ENCODE measurements at regions not wholly inside any gene's neighbourhood (a gene's known extent, or its start where the extent isn't known, plus 50 kb on each side); places are given as distances from the start of the nearest gene placed in this dataset.

- no peak for TF ChIP-seq CTCF (IDR thresholded peaks at IDR 0.05; ENCODE audit: poor library complexity, severe bottlenecking)
- no peak for TF ChIP-seq SMC3 (conservative IDR thresholded peaks at IDR 0.05; ENCODE audit: poor library complexity)
- TF ChIP-seq EZH2 (IDR thresholded peaks at IDR 0.05; ENCODE audit: borderline replicate concordance, insufficient read depth, low read length, poor library complexity, severe bottlenecking): no peak
- no peak for TF ChIP-seq TAF1 (IDR thresholded peaks at IDR 0.05; ENCODE audit: low read depth)
- no peak for TF ChIP-seq MXI1 (conservative IDR thresholded peaks at IDR 0.05; ENCODE audit: poor library complexity, severe bottlenecking)
- no peak for TF ChIP-seq EP300 (conservative IDR thresholded peaks at IDR 0.05; ENCODE audit: poor library complexity, severe bottlenecking)
- no peak for TF ChIP-seq POLR2AphosphoS5 (IDR thresholded peaks at IDR 0.05)
These were observed 127.1 kb upstream of the ENPEP start for GRCh38 chr4:110348711-110349383.

Data from neural cell (in vitro differentiated cells).